OCI-LY3 (cell line): ENCODE measurements at regions not wholly inside any gene's neighbourhood (a gene's known extent, or its start where the extent isn't known, plus 50 kb on each side); places are given as distances from the start of the nearest gene placed in this dataset.

Experiments used
- H2AFZ ChIP-seq: fragments of 200-600, 300-600 bp; shearing (Covaris generic); 2 replicates; pipeline ENCODE4 v1.6.0; 2014; ENCODE audit warnings: antibody characterized with exemption, low read depth, low read length
- H3K27ac ChIP-seq: fragments of 200-600, 300-600 bp; sonication (generic); 2 replicates; pipeline ENCODE4 v1.5.1; 2014; ENCODE audit warnings: mild to moderate bottlenecking, low read length, moderate library complexity, mixed read lengths
- H3K27me3 ChIP-seq: fragments of 200-600, 300-600 bp; sonication (generic); 2 replicates; pipeline ENCODE4 v1.6.1; 2014; ENCODE audit warnings: low read depth, low read length, mixed read lengths
- H3K36me3 ChIP-seq: fragments of 200-600, 300-600 bp; sonication (generic); replicated peaks from 2 replicates; pipeline ENCODE3; 2014; ENCODE audit warnings: low read depth, low read length, mixed read lengths
- H3K4me1 ChIP-seq: fragments of 300-600, 200-600 bp; sonication (generic); 2 replicates; pipeline ENCODE4 v1.6.1; 2014; ENCODE audit warnings: low read length, mixed read lengths
- H3K4me2 ChIP-seq: fragments of 200-600, 300-600 bp; sonication (generic); 2 replicates; pipeline ENCODE4 v1.6.1; 2014; ENCODE audit warnings: low read length, mixed read lengths
- H3K4me3 ChIP-seq: fragments of 300-600, 200-600 bp; sonication (generic); 2 replicates; pipeline ENCODE4 v1.5.1; 2014; ENCODE audit warnings: antibody characterized with exemption, mild to moderate bottlenecking, low read length, moderate library complexity
- H3K79me2 ChIP-seq: fragments of 300-600, 200-600 bp; shearing (Covaris generic); 2 replicates; pipeline ENCODE4 v1.6.1; 2014; ENCODE audit warnings: mild to moderate bottlenecking, low read length, mixed read lengths
- H3K9ac ChIP-seq: fragments of 300-600, 200-600 bp; shearing (Covaris generic); 2 replicates; pipeline ENCODE4 v1.6.0; 2014; ENCODE audit warnings: mild to moderate bottlenecking, low read length, moderate library complexity
- H3K9me3 ChIP-seq: fragments of 200-600, 300-600 bp; shearing (Covaris generic); 2 replicates; pipeline ENCODE4 v1.6.1; 2014; ENCODE audit warnings: low read length, mixed read lengths; ENCODE audit not compliant: insufficient read depth
- H4K20me1 ChIP-seq: fragments of 200-600, 300-600 bp; sonication (generic); 2 replicates; pipeline ENCODE4 v1.6.1; 2016; ENCODE audit warnings: low read length, mixed read lengths; ENCODE audit not compliant: insufficient read depth
- EZH2phosphoT487 ChIP-seq: fragments of 200-600 bp; shearing (Covaris generic); IDR thresholded peaks from 2 replicates; pipeline ENCODE4 v1.6.1; 2018; ENCODE audit warnings: antibody characterized with exemption, mixed run types, low read depth
- TF ChIP-seq, protein P1 (sequence below): fragments of 200-600, 300-600 bp; sonication (generic); IDR thresholded peaks from 2 replicates; pipeline ENCODE4 v1.5.1; 2014; ENCODE audit warnings: antibody characterized with exemption, low read length, low read depth

DNA sequence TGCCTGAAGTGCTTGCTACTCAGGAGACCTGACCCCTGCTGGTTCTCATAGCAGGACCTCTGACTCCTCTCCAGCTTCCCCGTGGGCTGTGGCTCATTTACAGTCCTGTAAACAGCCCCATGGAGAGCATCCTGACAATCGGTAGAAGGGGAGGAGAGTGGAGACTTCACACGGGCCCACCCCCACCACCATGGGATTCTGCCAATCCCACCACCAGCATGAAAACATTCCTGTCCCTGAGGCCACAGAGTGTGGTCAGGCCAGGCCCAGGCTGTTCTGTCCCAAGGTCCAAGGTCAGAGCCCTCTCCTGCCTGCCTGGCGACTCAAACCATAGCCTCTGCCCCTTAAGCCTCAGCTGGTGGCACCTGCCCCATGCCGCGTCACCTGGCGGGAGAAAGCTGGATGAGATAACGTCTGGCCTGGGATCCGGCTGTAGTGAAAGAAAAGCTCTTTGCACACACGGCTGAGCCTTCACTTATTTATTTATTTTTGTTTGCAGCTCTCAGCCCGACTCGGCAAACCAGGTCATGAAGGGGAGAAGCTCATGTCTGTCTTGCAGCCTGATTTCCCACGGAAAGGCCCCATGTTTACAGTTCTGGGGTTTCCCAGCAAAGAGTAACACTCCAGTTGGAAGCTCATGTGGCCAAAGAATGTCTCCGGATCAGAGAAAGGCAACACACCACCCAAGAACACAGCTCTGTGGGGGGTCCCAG, 293.6 kb upstream of the ZMIZ1 start:
- no peak overlapping the region for H2AFZ ChIP-seq
- H3K9me3 ChIP-seq: no peaks in the 10 kb centered on the region
- H3K27ac ChIP-seq: no peak overlapping the region
- no peaks in the 10 kb centered on the region for H3K27me3 ChIP-seq
- H3K9ac ChIP-seq: no peak overlapping the region
- H3K4me1 ChIP-seq: no peaks in the 10 kb centered on the region
- H3K79me2 ChIP-seq: no peaks in the 10 kb centered on the region
- no peak overlapping the region for H3K4me3 ChIP-seq
- no peaks in the 10 kb centered on the region for H3K36me3 ChIP-seq
- H4K20me1 ChIP-seq: no peaks in the 10 kb centered on the region
- no peak overlapping the region for H3K4me2 ChIP-seq
- TF ChIP-seq, protein P1, sequence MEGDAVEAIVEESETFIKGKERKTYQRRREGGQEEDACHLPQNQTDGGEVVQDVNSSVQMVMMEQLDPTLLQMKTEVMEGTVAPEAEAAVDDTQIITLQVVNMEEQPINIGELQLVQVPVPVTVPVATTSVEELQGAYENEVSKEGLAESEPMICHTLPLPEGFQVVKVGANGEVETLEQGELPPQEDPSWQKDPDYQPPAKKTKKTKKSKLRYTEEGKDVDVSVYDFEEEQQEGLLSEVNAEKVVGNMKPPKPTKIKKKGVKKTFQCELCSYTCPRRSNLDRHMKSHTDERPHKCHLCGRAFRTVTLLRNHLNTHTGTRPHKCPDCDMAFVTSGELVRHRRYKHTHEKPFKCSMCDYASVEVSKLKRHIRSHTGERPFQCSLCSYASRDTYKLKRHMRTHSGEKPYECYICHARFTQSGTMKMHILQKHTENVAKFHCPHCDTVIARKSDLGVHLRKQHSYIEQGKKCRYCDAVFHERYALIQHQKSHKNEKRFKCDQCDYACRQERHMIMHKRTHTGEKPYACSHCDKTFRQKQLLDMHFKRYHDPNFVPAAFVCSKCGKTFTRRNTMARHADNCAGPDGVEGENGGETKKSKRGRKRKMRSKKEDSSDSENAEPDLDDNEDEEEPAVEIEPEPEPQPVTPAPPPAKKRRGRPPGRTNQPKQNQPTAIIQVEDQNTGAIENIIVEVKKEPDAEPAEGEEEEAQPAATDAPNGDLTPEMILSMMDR: no peak
- TF ChIP-seq EZH2phosphoT487: no peak

DNA sequence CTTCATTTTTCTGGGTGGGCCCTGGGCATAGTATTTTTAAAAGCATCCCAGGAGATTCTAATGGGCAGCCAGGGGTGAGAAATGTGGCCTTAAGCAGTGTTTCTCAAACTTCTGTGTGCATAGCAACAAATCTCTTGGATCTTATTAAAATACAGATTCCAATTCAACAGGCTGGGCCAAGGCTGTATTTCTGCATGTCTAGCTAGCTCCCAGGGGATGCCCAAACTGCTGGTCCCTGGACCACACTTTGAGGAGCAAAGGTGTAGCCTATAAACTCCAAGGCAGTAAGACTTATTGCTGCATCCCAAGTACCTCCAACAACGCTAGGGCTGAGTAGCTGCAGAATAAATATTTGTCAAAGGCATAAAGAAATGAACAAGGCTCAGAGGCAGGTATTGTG, 292.9 kb upstream of the ZMIZ1 start:
- Histone ChIP-seq H3K9me3 (no peaks in the 10 kb centered on the region), H3K36me3 (no peaks in the 10 kb centered on the region), H3K4me3 (no peak overlapping the region), H3K4me2 (no peak overlapping the region), H4K20me1 (no peaks in the 10 kb centered on the region), H3K79me2 (no peaks in the 10 kb centered on the region), H3K27ac (no peak overlapping the region), H2AFZ (no peak overlapping the region), H3K4me1 (no peaks in the 10 kb centered on the region), H3K9ac (no peak overlapping the region), H3K27me3 (no peaks in the 10 kb centered on the region)
- TF ChIP-seq EZH2phosphoT487: no peak
- TF ChIP-seq, protein P1: no peak

GRCh38 chr10:78776756-78777155, 292.0 kb upstream of the ZMIZ1 start:
- H3K4me3 ChIP-seq: no peak overlapping the region
- no peaks in the 10 kb centered on the region for H3K79me2 ChIP-seq
- TF ChIP-seq EZH2phosphoT487: no peak
- TF ChIP-seq, protein P1: no peak
- no peak overlapping the region for H3K4me2 ChIP-seq
- no peak overlapping the region for H3K9ac ChIP-seq
- no peak overlapping the region for H2AFZ ChIP-seq
- no peaks in the 10 kb centered on the region for H4K20me1 ChIP-seq
- H3K4me1 ChIP-seq: no peaks in the 10 kb centered on the region
- no peaks in the 10 kb centered on the region for H3K9me3 ChIP-seq
- H3K27me3 ChIP-seq: no peaks in the 10 kb centered on the region
- H3K36me3 ChIP-seq: no peaks in the 10 kb centered on the region
- no peak overlapping the region for H3K27ac ChIP-seq

- no peaks in the 10 kb centered on the region for H3K4me1 ChIP-seq
- H3K4me3 ChIP-seq: no peak overlapping the region
- H3K4me2 ChIP-seq: no peak overlapping the region
- H3K36me3 ChIP-seq: no peaks in the 10 kb centered on the region
- no peaks in the 10 kb centered on the region for H3K27me3 ChIP-seq
- H3K27ac ChIP-seq: no peak overlapping the region
- H3K79me2 ChIP-seq: no peaks in the 10 kb centered on the region
- no peaks in the 10 kb centered on the region for H3K9me3 ChIP-seq
- no peak overlapping the region for H2AFZ ChIP-seq
- no peak overlapping the region for H3K9ac ChIP-seq
- TF ChIP-seq, protein P1: no peak
- TF ChIP-seq EZH2phosphoT487: no peak
- H4K20me1 ChIP-seq: no peaks in the 10 kb centered on the region
These were observed 291.3 kb upstream of the ZMIZ1 start for GRCh38 chr10:78777466-78777865.
